CD14-positive monocyte (primary cell): ENCODE measurements at regions not wholly inside any gene's neighbourhood (a gene's known extent, or its start where the extent isn't known, plus 50 kb on each side); places are given as distances from the start of the nearest gene placed in this dataset.

Experiments
- DNase-seq, 3 donors: peaks; one replicate each; pipeline ENCODE4 v3.0.0-alpha.2; 2011 to 2022
- H2AFZ ChIP-seq: 2 replicates; pipeline ENCODE4 v1.6.0; 2012; ENCODE audit warnings: mild to moderate bottlenecking, low read depth, low read length, inconsistent platforms; ENCODE audit not compliant: insufficient read depth, poor library complexity, severe bottlenecking
- H3K27ac ChIP-seq, 2 donors: 1 replicate in 1 of 2; 2 replicates in 1 of 2; pipeline ENCODE4 v1.5.1; 2012 to 2013; ENCODE audit warnings: low read length in 2 of 2, control low read depth in 1 of 2, inconsistent platforms in 1 of 2, low read depth in 1 of 2, mild to moderate bottlenecking in 1 of 2
- H3K27me3 ChIP-seq, 2 donors: one replicate each; pipeline versions ENCODE4 v1.6.0 to v1.6.1; 2011 to 2013; ENCODE audit warnings: low read length in 2 of 2; ENCODE audit not compliant: control insufficient read depth in 2 of 2, insufficient read depth in 2 of 2
- H3K36me3 ChIP-seq, 2 donors: replicated peaks in 1 of 2; 1 replicate in 1 of 2; 2 replicates in 1 of 2; pipeline versions ENCODE4 v1.5.1 to v1.6.1; 2012 to 2013; ENCODE audit warnings: low read length in 2 of 2, control low read depth in 1 of 2, inconsistent platforms in 1 of 2, mild to moderate bottlenecking in 1 of 2; ENCODE audit not compliant: insufficient read depth in 2 of 2, control insufficient read depth in 1 of 2
- H3K4me1 ChIP-seq, 2 donors: 1 replicate in 1 of 2; 2 replicates in 1 of 2; pipeline versions ENCODE4 v1.5.1 to v1.6.1; 2012 to 2013; ENCODE audit warnings: low read length in 2 of 2, control low read depth in 1 of 2, inconsistent platforms in 1 of 2, mild to moderate bottlenecking in 1 of 2, moderate library complexity in 1 of 2; ENCODE audit not compliant: insufficient read depth in 2 of 2, control insufficient read depth in 1 of 2
- H3K4me2 ChIP-seq: replicated peaks from 2 replicates; pipeline ENCODE3; 2012; ENCODE audit warnings: low read length, moderate library complexity, mild to moderate bottlenecking; ENCODE audit not compliant: poor library complexity, severe bottlenecking; ENCODE audit errors: extremely low read depth
- H3K4me3 ChIP-seq, 3 experiments: fragments of 200-600 bp in 1 of 3; sonication (generic) in 1 of 3; replicated peaks in 1 of 3; 1 replicate in 2 of 3; 2 replicates in 1 of 3; pipeline ENCODE4 v1.5.1; 2011 to 2013; ENCODE audit warnings: low read length in 3 of 3, mild to moderate bottlenecking in 3 of 3, control low read depth in 2 of 3, low read depth in 2 of 3, inconsistent platforms in 1 of 3, moderate library complexity in 1 of 3
- H3K79me2 ChIP-seq: 2 replicates; pipeline ENCODE4 v1.6.0; 2012; ENCODE audit warnings: mild to moderate bottlenecking, control low read depth, inconsistent platforms, low read length, moderate library complexity; ENCODE audit not compliant: insufficient read depth
- H3K9ac ChIP-seq: 2 replicates; pipeline ENCODE4 v1.6.0; 2017; ENCODE audit warnings: low read length, mild to moderate bottlenecking; ENCODE audit not compliant: insufficient read depth, poor library complexity, severe bottlenecking
- H3K9me3 ChIP-seq, 2 donors: replicated peaks in 1 of 2; 1 replicate in 1 of 2; 2 replicates in 1 of 2; pipeline versions ENCODE4 v1.5.1 to v1.6.1; 2012 to 2013; ENCODE audit warnings: low read length in 2 of 2, control low read depth in 1 of 2; ENCODE audit not compliant: control insufficient read depth in 1 of 2, insufficient read depth in 1 of 2
- H4K20me1 ChIP-seq: 2 replicates; pipeline ENCODE4 v1.6.0; 2012; ENCODE audit warnings: mild to moderate bottlenecking, low read length, control low read depth, moderate library complexity; ENCODE audit not compliant: insufficient read depth
- H3K27ac Mint-ChIP-seq, 7 donors: one replicate each; pipeline ENCODE4 v1.8.0; 2020; ENCODE audit warnings: mild to moderate bottlenecking in 7 of 7, mixed read lengths in 7 of 7, moderate library complexity in 6 of 7, inconsistent platforms in 2 of 7
- H3K27me3 Mint-ChIP-seq, 3 donors: one replicate each; pipeline ENCODE4 v1.8.0; 2021 to 2022; ENCODE audit warnings: low read depth in 3 of 3, mild to moderate bottlenecking in 3 of 3, mixed read lengths in 3 of 3, moderate library complexity in 3 of 3, inconsistent platforms in 1 of 3
- H3K36me3 Mint-ChIP-seq, 2 donors: one replicate each; pipeline ENCODE4 v1.8.0; 2020; ENCODE audit warnings: mixed read lengths in 2 of 2, inconsistent platforms in 1 of 2, mild to moderate bottlenecking in 1 of 2
- H3K4me1 Mint-ChIP-seq: one replicate; pipeline ENCODE4 v1.8.0; 2020; ENCODE audit warnings: mild to moderate bottlenecking, mixed read lengths
- H3K4me3 Mint-ChIP-seq, 2 donors: one replicate each; pipeline ENCODE4 v1.8.0; 2020; ENCODE audit warnings: mild to moderate bottlenecking in 2 of 2, mixed read lengths in 2 of 2, moderate library complexity in 1 of 2
- H3K9me3 Mint-ChIP-seq, 7 donors: one replicate each; pipeline ENCODE4 v1.8.0; 2020 to 2022; ENCODE audit warnings: mixed read lengths in 7 of 7, mild to moderate bottlenecking in 6 of 7, moderate library complexity in 6 of 7, inconsistent platforms in 2 of 7
- CTCF ChIP-seq: fragments of 200-600 bp; IDR thresholded peaks from one replicate; pipeline ENCODE4 v1.8.0; 2022; ENCODE audit warnings: antibody characterized with exemption, mild to moderate bottlenecking
- whole genome bisulfite sequencing: methylation state at CpG from one replicate; pipeline ENCODE4 v1.1.5; 2013; ENCODE audit warnings: missing lambda C conversion rate; ENCODE audit not compliant: insufficient coverage; 5-methylcytosine and 5-hydroxymethylcytosine counted together
- intact Hi-C, 2 donors: fragments of 100-400 bp; cut with micrococcal nuclease; formaldehyde crosslinking; loops; one replicate each; pipeline versions ENCODE4 v1.15.0 to v1.15.1; 2023

DNA sequence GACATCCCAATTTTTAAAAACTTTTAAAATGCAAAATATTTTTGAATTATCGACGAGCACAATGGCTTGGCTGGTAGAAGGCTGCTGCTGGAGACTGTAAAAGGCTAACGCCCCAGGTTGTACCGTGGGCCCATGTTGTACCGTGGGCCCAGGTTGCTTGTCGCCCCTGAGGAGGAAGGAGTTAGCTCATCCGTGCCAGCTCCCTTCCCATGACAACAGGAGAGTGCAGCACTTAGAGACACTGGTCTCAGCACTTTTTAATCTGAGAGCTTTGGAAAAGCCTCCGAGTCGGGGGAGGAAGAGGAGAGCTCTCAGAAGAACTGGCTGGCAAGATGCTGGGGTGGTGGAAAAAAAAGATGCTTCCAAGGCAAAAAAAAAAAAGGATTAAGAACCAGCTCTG is 50.3 kb upstream of the CACNA1A start:
- no peaks in the 10 kb centered on the region for H3K36me3 ChIP-seq
- H3K9ac ChIP-seq: no peak overlapping the region
- peaks cover 6% of the 10 kb centered on the region for H3K4me1 Mint-ChIP-seq
- no peak overlapping the region for H2AFZ ChIP-seq
- 85% methylated on average over 8 of the region's 9 CpGs for whole genome bisulfite sequencing
- no peak overlapping the region for H3K27ac ChIP-seq
- no peak for TF ChIP-seq CTCF
- H3K4me2 ChIP-seq: no peak overlapping the region
- H3K4me3 Mint-ChIP-seq: no peak overlapping the region
- no peak overlapping the region for H3K4me3 ChIP-seq
- no peaks in the 10 kb centered on the region for H4K20me1 ChIP-seq
- H3K27ac Mint-ChIP-seq: no peak overlapping the region
- peaks cover 0 to 4% of the 10 kb centered on the region in 2 donors for H3K27me3 ChIP-seq
- peaks cover 0 to 7% (median 3%) of the 10 kb centered on the region in 7 donors for H3K9me3 Mint-ChIP-seq
- no peaks in the 10 kb centered on the region for H3K36me3 Mint-ChIP-seq
- peaks cover 0 to 6% of the 10 kb centered on the region in 2 donors for H3K9me3 ChIP-seq
- H3K4me1 ChIP-seq: peaks cover 0 to 6% of the 10 kb centered on the region in 2 donors
- intact Hi-C loops: no loop called here
- no peak for DNase-seq
- H3K79me2 ChIP-seq: no peaks in the 10 kb centered on the region
- H3K27me3 Mint-ChIP-seq: peaks cover 9 to 17% (median 16%) of the 10 kb centered on the region in 3 donors
